NCI-H128 (cell line): ENCODE measurements at regions not wholly inside any gene's neighbourhood (a gene's known extent, or its start where the extent isn't known, plus 50 kb on each side); places are given as distances from the start of the nearest gene placed in this dataset.
"Not testable (repeated sequence)": the region's sequence is repeated elsewhere in the genome, so short reads cannot be mapped to it uniquely, and the experiment has no call there.

Source experiments
- DNase-seq: peaks from one replicate; lab custom pipeline; 2025; ENCODE audit not compliant: unreplicated experiment; lab: John Stamatoyannopoulos, UW

DNA sequence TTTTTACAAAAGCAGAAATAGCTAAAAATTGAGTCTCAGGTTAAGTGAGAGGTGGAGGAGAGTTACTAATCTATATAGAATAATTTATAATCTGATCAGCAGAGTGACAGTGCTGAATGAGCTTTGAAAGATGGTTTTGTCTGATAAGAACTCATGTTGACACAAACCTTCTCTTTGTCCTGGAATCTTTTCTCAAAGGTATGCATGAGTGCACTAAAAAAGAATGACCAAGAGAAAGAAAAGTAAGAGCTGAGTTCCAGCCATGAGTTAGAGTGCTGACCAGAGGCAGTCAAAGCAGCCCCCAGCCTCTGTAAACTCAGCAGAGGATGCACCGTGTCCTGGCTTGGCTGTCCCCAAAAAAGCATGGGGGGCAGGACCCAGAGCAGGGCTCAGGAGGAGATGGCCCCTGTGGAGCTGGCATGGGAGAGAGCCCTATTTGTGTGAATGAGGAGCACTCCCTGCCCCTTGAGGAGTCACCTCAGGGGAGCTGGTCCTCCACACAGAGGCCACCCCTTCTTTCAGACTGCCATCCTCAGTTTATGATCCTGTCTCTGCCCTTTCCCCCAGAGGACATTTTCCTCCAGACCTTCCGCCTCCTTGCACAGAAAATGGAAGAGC, 129.8 kb downstream of the SEC23A start:
- no peak for DNase-seq

DNA sequence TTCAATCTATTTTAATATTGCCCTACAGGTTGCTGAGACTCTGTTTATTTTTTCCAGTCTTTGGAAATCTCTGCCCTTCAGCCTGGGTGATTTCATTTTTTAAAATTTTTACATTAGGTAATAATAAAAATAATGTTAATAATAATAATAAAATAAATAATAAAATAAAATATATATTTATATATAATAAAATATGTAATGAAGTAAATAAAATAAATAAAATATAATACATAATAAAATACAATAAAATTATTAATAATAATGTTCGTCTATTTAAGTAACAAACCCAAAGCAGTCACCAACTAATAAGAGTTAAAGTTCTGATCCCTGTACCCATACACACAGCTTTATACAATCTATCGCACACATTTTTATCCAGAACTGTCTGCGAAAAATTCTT, 130.5 kb downstream of the SEC23A start:
- DNase-seq, result no peak

GRCh38 chr14:38971258-38971921, 131.6 kb downstream of the SEC23A start:
- DNase-seq, result no peak

GRCh38 chr14:38964630-38965029, 138.4 kb downstream of the SEC23A start:
- no peak for DNase-seq

- no peak for DNase-seq
Observed at GRCh38 chr14:38960946-38961531, 142.0 kb downstream of the SEC23A start.

DNA sequence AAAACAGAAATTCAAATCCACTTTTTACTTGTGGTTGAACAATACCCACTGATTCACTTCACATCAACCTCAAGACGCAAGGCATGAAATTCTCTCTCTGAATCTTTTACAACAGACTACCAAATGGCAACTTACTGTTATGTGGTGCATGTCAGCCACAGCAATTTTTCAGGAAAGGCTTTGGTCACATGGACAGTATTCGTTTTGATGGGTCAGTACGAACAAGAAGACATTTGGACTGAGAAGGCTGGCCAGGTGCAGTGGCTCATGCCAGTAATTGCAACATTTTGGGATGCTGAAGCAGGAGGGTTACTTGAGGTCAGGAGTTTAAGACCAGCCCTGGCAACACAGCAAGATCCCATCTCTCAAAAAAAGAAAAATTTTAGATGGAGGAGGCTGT, 144.0 kb downstream of the SEC23A start:
- no peak for DNase-seq

GRCh38 chr14:38958589-38958988, 144.4 kb downstream of the SEC23A start:
- no peak for DNase-seq

GRCh38 chr14:38951451-38951850, 151.6 kb downstream of the SEC23A start:
- DNase-seq, result no peak

- no peak for DNase-seq
Observed at GRCh38 chr14:38950676-38951075, 152.4 kb downstream of the SEC23A start.

GRCh38 chr14:38948576-38948975, 154.5 kb downstream of the SEC23A start:
- no peak for DNase-seq

DNA sequence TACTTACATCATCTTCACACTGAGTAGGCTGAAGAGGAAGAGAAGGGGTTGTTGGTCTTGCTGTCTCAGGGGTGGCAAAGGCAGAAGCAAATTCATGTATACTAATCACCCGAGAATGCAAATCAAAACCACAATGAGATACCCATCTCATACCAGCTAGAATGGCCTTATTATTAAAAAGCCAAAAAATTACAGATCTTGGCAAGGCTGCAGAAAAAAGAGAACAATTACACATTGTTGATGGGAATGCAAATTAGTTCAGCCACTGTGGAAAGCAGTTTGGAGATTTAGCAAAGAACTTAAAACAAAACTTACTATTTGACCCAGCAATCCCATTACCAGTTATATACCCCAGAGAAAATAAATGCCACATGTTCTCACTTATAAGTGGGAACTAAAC, 154.9 kb downstream of the SEC23A start:
- DNase-seq, result no peak

- no peak for DNase-seq
Observed at GRCh38 chr14:38947343-38947742, 155.7 kb downstream of the SEC23A start.

- DNase-seq, result no peak
Observed at GRCh38 chr14:38944691-38945090, 158.3 kb downstream of the SEC23A start.

DNA sequence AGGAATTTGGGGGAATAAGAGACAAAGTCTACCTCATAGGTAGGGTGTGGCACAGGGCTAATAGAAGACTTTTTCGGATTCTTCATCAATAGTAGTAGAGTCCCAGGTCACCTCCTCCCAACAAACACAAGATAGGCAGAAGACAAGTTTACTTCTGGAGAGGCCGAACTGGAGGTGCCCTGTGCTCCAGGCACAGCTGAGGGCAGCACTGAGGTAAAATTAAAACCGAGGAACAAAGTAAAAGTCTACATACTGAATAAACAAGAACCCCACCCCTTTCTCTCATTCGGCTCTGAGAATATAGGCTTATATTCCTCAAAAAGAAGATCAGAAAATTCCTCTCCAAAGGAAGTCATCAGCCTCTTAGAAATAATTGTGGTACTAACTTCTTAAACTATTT, 161.5 kb downstream of the SEC23A start:
- DNase-seq, result no peak

- not testable (repeated sequence) for DNase-seq
Observed at GRCh38 chr14:38932653-38933000, 170.4 kb downstream of the SEC23A start.

DNA sequence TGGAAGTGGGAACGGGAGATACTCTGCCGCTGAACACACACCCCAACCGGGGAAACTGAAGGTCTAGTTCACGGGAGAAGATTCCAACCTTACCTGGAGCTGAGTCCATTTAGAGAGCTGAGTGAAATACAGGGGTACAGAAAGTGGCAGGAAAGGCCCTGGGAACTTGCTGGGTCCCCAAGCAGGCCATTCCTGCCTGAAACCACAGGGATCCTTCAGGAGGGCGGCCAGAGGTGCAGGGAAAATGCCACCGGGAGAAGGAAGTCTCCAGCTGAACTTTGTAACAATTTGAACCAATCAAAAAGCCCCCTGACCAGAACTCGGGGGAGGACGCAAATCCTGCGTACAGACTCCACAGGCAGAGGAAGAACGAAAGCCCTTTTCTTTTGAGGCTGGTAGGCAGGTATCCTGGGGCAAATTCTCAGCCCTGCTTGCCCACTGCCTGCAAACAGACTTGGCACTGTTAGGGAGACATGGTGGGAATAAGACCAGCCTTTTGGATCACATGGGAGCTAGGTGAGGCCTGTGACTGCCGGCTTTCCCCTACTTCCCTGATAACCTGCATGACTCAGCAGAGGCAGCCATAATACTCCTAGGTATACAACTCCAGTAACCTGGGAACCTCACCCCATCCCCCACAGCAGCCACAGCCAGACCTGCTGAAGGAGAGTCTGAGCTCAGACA, 170.9 kb downstream of the SEC23A start:
- no peak for DNase-seq

GRCh38 chr14:38930898-38931297, 172.1 kb downstream of the SEC23A start:
- DNase-seq, result no peak

DNA sequence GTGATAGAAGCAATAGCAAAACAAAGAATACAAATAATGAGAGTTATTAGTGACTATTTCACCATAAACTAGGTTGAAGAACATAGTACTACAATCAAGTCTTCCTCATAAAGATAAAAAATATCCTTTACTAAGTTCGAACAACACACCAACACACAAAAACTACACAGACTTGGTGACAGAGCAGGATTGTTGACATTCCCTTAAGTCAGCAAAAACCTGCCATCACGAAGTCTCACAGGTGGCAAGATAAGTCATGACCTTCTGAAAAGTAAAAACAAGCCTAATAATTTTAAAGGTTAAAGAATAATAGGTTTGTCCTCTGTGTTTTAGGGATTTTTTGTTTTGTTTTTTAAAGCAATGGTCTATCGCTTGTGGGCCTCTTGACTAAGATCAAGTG, 173.0 kb downstream of the SEC23A start:
- DNase-seq, result no peak

DNA sequence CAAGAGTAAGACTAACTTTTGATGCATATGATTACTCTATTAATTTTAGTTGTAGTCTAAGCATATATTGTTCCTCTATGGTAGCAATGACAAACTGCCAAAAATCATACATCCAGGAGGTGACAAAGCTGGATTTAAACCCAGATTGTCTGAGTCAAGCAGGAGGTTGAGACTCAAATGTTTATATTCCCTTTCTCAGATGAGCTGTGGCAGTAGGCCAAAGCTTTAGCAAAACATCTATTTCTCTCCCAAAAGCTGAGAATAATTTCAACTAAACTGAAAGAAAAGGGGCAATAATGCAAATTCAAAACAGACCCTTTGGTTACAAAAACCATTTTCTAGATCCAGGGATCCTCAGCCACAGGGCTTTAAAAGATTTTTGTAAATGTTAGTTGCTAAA, 173.6 kb downstream of the SEC23A start:
- DNase-seq, result no peak

DNA sequence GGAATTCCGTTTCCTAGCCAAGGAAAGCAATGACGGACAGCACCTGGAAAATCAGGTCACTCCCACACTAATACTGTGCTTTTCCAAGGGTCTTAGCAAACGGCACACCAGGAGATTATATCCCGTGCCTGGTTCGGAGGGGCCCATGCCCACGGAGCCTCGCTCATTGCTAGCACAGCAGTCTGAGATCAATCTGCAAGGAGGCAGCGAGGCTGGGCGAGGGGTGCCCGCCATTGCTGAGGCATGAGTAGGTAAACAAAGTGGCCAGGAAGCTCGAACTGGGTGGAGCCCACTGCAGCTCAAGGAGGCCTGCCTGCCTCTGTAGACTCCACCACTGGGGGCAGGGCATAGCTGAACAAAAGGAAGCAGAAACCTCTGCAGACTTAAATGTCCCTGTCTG, 181.1 kb downstream of the SEC23A start:
- DNase-seq, result not testable (repeated sequence)

- DNase-seq, result no peak
Observed at GRCh38 chr14:38915125-38915524, 187.9 kb downstream of the SEC23A start.

DNA sequence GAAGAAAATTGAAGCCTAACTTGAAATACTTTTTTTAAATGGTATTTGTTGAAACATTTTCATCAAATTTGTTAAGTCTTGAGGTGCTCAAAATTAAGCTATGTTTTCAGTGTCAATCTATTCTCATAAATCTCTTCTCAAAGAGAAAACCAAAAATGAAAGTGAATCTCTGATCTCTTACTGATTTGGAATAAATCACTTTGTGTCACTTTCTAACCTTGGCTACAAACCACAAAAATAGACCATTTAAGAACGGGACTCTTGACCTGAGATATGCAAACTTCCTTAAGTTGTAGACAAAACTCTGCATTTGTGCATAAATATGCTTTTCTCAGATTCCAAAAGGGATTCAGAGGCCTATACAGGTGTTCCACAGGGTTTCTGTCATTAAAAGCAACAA, 192.9 kb downstream of the SEC23A start:
- DNase-seq, result no peak
